Testis (tissue), 2 donors: ENCODE measurements at regions not wholly inside any gene's neighbourhood (a gene's known extent, or its start where the extent isn't known, plus 50 kb on each side); places are given as distances from the start of the nearest gene placed in this dataset.
"Not testable (repeated sequence)": the region's sequence is repeated elsewhere in the genome, so short reads cannot be mapped to it uniquely, and the experiment has no call there.

Experiments
- POLR2A ChIP-seq: fragments of 450-650 bp; IDR thresholded peaks from one replicate; pipeline ENCODE4 v1.6.1; 2017; ENCODE audit warnings: antibody characterized with exemption, mild to moderate bottlenecking, moderate library complexity
- TF ChIP-seq, protein P1 (sequence below), 3 experiments: fragments of 450-650 bp in 2 of 3; fragments of 200-600 bp in 1 of 3; sonication (generic) in 1 of 3; IDR thresholded peaks; one replicate each; pipeline ENCODE4 v1.5.1; 2016 to 2019; ENCODE audit warnings: antibody characterized with exemption in 3 of 3, mild to moderate bottlenecking in 2 of 3, moderate library complexity in 1 of 3

DNA sequence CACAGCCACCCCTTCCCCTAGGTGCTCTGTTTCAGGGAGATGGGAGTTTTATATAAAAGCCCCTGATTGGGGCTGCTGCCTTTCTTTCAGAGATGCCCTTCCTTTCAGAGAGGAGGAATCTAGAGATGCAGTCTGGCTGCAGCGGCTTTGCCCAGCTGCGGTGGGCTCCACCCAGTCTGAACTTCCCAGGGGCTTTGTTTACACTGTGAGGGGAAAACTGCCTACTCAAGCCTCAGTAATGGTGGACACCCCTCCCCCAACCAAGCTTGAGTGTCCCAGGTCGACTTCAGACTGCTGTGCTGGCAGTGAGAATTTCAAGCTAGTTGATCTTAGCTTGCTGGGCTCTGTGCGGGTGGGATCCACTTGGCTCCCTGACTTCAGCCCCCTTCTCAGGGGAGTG is 148.4 kb upstream of the CXCR4 start:
- not testable (repeated sequence) for TF ChIP-seq POLR2A
- TF ChIP-seq, protein P1, sequence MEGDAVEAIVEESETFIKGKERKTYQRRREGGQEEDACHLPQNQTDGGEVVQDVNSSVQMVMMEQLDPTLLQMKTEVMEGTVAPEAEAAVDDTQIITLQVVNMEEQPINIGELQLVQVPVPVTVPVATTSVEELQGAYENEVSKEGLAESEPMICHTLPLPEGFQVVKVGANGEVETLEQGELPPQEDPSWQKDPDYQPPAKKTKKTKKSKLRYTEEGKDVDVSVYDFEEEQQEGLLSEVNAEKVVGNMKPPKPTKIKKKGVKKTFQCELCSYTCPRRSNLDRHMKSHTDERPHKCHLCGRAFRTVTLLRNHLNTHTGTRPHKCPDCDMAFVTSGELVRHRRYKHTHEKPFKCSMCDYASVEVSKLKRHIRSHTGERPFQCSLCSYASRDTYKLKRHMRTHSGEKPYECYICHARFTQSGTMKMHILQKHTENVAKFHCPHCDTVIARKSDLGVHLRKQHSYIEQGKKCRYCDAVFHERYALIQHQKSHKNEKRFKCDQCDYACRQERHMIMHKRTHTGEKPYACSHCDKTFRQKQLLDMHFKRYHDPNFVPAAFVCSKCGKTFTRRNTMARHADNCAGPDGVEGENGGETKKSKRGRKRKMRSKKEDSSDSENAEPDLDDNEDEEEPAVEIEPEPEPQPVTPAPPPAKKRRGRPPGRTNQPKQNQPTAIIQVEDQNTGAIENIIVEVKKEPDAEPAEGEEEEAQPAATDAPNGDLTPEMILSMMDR (IDR thresholded peaks at IDR 0.05), result not testable (repeated sequence)
